Stimulated activated CD4-positive, alpha-beta T cell treated with anti-CD3 and anti-CD28 coated beads, Interleukin-1b, Interleukin-23, amount 100 ng/mL, for 4 hours (primary cell): ENCODE measurements at regions not wholly inside any gene's neighbourhood (a gene's known extent, or its start where the extent isn't known, plus 50 kb on each side); places are given as distances from the start of the nearest gene placed in this dataset.

ENCODE experiments used
- DNase-seq, 2 donors: peaks; one replicate each; pipeline ENCODE4 v3.0.0-alpha.2; 2020; ENCODE audit warnings: low read depth in 2 of 2

DNA sequence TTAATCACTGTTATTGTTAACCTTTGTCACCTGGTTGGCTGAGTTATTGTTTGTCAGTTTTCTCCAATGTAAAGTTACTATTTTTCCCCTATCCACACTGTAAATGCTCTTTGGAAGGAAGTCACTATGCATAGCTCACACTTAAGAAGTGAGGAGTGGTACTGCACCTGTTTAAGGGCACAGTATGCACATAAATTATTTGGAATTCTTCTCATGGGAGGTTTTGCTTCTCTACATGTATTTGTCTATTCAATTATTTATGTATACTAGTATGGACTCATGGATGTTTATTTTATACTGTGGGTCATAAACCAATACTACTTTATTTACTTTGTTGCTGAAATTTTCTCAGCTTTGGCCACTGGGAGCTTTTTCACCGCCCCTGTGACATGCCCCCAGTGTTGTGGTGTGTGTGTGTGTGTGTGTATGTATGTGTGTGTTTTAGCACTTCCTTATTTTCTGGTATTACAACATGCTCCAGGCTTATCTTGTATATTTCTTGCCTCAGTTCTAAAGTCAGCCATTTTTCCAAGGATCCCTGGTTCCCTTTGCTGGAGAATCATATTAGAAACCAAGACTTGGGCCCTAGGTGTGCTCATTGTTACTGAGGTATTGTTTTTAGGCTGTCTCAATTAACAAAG, 290.5 kb downstream of the KBTBD8 start:
- DNase-seq = no peak

DNA sequence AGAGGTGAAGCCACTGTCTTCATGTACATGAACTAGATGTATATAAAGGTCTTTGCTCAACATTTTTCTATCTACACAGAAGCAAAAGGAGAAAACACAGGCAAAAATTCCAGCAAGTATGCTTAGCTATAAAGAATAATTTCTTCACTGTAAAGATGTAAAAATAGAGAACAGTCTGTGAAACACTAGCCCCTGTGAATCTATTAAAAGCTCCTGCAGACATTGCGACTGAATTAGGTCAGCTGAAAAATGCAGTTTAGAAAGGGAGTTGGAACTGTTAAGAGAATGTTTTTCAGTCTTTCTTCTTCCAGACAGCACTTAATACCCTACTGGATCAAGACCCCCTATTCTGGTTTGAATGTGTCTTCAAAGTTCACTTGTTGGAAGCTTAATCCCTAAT, 291.5 kb downstream of the KBTBD8 start:
- no peak for DNase-seq

GRCh38 chr3:67290438-67290837, 292.3 kb downstream of the KBTBD8 start:
- DNase-seq = no peak

DNA sequence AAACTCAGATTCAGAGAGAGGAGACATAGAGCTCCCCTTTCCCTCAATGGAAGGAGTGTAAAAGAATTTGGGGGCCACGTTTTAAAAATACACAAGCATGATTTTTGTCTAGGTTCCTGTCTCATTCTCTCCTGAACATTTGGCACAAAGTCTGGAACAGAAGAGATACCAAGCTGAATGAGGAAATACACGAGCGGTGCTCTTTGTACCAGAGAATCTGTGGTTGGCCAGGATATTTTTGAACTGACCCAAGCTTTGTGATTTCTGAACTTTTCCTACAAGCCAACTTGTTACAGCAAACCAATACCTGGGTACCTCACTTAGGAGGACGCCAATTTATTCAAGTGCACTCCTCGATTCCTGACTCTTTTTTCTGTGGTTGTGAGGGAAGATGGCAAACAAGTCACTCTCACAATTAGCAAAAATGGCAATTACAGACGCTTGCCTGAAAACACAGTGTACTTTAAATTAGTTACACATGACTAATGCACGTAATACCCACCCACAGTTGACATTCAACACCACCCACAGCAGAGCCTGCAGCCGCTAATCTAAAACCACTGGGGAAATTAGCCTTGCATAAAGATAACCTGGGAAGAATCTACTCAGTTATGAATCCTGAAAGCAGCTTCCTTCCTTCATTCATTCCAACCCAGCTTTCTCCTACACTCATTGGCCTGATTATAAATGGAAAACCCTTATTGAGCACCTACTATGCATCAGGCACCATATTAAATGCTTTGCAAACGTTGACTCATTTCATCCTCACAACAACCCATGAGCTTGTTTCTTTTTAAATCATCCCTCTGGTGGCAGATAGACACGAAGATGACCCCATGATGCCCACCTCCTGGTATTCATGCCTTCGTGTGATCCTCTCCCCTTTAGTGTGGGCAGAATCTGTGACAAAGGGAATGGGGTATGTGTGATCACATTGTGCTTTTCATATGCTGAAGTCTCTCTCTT, 293.5 kb downstream of the KBTBD8 start:
- DNase-seq = no peak

DNA sequence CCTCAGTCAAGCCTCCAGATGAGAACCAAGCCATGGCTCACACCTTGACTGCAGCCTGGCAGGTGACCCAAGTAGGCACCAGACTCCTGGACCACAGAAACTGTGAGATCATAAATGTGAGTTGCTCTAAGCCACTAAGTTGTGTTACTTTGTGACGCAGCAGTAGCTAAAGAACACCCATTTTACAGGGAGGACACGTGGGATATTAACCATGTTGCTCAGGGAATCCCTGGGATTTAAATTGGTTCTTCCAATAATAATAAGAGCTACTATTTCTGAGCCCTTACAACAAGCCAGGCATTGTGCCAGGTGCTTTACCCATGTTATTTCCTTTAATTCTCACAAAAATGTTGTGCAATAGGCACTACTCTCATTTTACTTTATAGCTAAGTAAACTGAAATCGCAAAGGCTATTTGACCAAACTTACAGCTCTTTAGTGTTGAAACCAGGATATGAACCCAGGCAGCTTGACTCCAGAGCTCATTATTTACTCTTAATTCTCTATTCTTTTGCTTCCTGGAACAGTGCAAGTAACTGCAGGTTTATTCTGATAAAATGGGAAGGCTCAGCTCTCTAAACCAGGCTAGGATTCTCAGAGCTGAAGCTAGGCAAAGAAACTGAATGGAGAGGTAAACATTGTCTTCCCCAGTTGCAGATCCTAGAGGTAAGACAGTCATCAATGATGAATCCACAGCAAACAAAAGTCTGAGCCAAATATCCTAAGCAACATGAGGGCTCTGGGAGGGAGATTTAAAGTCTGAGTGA, 294.4 kb downstream of the KBTBD8 start:
- no peak for DNase-seq

DNA sequence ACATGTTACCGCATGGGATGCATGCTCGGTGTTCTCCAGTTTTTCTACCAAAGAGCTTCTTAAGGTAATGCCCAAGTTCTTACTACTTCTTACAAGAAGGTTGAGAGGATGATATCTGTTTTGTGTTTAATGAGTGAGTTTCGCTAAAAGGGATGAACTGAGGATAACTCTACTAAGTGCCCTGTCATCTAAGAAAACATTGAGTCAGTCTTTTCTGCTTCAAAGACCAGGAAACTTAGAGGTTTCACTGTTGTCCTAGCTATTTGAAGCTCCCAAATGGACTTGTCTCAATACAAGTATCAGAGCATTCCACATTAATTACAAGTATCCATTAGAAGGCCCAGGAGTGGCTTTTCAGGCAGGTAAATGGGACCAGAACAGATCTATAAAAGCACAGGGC, 296.2 kb downstream of the KBTBD8 start:
- no peak for DNase-seq

- DNase-seq = no peak
Measured at GRCh38 chr3:67296039-67296892, 298.2 kb downstream of the KBTBD8 start.

- DNase-seq = no peak
Measured at GRCh38 chr3:67297715-67298475, 299.8 kb downstream of the KBTBD8 start.

GRCh38 chr3:67301556-67301955, 303.4 kb downstream of the KBTBD8 start:
- no peak for DNase-seq

DNA sequence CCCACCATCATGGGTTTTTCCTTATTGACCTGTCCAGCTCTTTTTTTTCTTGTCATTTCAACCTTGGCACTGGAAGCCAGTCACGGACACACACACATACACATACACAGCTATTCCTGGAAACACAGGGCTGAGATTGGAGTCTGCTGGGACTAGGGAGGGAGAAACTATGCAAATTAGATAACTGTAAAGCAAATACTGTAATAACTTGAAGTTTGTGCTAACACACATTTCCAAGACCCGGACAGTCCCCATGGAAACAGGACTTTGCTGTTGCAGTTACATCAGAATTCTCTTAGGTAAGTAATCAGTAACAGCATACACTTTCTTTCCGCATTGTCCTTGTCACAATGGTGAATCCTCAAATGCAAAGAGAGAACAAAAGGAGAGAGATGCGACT, 304.4 kb downstream of the KBTBD8 start:
- no peak for DNase-seq

DNA sequence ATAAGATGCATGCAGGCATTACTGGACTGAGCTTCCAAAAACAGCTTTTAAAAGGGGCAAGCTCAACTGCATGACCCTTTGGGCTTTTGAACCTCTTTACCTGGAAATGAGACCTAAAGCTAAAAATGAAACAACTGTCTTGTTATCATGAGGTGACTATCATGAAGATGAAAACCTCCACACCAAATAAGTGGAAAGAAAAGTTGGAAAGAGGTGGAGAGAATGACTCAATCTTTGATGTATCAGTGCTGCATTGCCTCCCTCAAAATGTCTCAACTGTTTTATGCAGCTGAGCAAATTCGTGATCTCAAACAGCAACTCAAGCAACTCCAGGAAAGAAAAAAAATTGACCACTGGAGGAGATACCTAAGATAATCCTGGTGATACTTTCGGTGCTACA, 307.1 kb downstream of the KBTBD8 start:
- DNase-seq = no peak

DNA sequence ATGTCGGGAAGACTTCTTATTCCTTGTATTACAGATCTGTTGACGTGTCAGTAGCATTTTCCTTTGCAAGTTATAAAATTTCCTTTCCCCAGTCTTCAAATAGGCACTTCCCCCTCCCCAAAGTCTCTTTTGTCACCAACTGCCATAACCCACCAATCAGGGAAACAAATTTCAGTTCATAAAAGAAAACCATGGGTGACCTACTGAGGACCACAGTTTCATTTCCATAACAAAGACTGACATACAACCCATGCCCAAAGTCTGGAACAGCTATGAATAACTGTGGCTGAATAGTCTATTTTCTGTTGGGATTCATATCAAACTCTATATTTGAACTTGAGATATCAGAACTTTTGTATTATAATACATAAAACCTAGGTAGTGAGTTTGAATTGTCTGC, 307.8 kb downstream of the KBTBD8 start:
- no peak for DNase-seq

DNA sequence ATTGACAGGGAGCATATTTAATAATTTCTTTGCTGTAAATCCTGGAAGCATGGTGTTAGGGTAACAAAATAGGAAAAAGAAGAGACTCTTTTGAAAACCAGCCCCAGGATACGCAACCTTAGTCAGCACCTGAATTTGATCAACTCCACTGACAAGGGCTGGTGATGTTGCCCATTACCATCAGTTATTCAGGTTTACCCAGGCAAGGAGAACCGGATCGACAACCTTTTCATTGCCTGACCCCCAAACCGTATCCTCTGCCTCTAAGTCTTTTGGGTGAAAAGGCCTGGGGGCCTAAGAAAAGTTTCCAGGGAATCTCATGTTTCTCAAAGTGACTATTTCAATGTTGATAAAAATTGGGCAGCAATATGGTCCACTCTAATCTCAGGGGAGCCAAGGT, 313.3 kb downstream of the KBTBD8 start:
- no peak for DNase-seq

DNA sequence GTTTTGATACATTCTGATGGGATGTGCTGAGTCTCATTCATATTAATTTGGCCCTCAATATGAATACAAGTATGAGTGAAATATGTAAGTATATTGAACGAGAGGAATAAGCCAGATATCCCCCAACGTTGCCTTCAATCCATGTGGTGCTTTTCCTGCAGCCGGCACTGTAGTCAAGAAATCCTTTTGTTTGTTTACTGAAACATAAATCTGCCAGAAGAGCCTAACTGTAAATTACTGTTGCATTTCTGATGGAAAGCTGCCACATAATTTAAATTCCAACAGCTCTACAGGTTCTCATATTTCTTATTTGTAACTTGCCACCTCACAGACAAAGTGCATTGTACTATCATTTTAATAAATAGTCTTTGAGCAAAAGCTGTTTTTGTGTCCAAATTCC, 314.0 kb downstream of the KBTBD8 start:
- DNase-seq = no peak

DNA sequence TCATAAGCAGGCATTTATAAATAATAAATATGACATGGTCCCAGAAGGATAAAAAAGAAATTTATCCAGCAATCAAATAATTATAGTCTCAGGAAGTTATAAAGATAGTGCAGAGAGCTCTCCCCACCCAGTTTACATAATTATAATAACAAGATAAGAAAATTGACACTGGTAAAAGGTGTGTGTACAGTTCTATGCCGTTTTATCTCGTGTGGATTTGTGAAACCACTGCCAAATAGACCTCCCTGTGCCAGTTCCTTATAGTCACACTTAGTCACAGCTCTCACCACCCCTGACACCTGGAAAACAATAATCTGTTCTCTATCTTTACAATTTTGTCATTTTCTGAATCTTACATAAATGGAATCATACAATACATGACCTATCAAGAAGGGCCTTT, 320.1 kb downstream of the KBTBD8 start:
- DNase-seq = no peak

GRCh38 chr3:67324554-67324953, 326.4 kb downstream of the KBTBD8 start:
- DNase-seq = no peak
